Osteoblast (primary cell): ENCODE measurements at regions not wholly inside any gene's neighbourhood (a gene's known extent, or its start where the extent isn't known, plus 50 kb on each side); places are given as distances from the start of the nearest gene placed in this dataset.

Source experiments
- DNase-seq: peaks from one replicate; pipeline ENCODE4 v3.0.0; 2011; ENCODE audit warnings: low spot score, mixed read lengths; ENCODE audit not compliant: insufficient read length; ENCODE audit errors: missing footprints
- H2AFZ ChIP-seq: 2 replicates; pipeline ENCODE4 v1.6.0; 2011; ENCODE audit warnings: mild to moderate bottlenecking, low read length
- H3K27ac ChIP-seq: 2 replicates; pipeline ENCODE4 v1.5.1; 2011; ENCODE audit warnings: mild to moderate bottlenecking, low read depth, low read length, moderate library complexity
- H3K27me3 ChIP-seq: 2 replicates; pipeline ENCODE4 v1.6.0; 2012; ENCODE audit warnings: mild to moderate bottlenecking, control low read depth, inconsistent platforms, low read length, moderate library complexity; ENCODE audit not compliant: insufficient read depth
- H3K36me3 ChIP-seq: 2 replicates; pipeline ENCODE4 v1.5.1; 2011; ENCODE audit warnings: mild to moderate bottlenecking, low read length, control low read depth, moderate library complexity; ENCODE audit not compliant: insufficient read depth
- H3K4me1 ChIP-seq: 2 replicates; pipeline ENCODE4 v1.5.1; 2011; ENCODE audit warnings: mild to moderate bottlenecking, low read length, control low read depth, moderate library complexity; ENCODE audit not compliant: insufficient read depth
- H3K4me2 ChIP-seq: 2 replicates; pipeline ENCODE4 v1.6.0; 2011; ENCODE audit warnings: mild to moderate bottlenecking, low read length; ENCODE audit not compliant: insufficient read depth
- H3K4me3 ChIP-seq: fragments of 200-600 bp; sonication (generic); 3 replicates; pipeline ENCODE4 v1.5.1; 2012; ENCODE audit warnings: mild to moderate bottlenecking, low read length, inconsistent platforms; ENCODE audit not compliant: insufficient read depth
- H3K79me2 ChIP-seq: 2 replicates; pipeline ENCODE4 v1.6.0; 2012; ENCODE audit warnings: mild to moderate bottlenecking, low read length, control low read depth, inconsistent platforms; ENCODE audit not compliant: insufficient read depth
- H3K9me3 ChIP-seq: 2 replicates; pipeline ENCODE4 v1.5.1; 2011; ENCODE audit warnings: low read depth, low read length, control low read depth
- H4K20me1 ChIP-seq: 2 replicates; pipeline ENCODE4 v1.6.0; 2012; ENCODE audit warnings: mild to moderate bottlenecking, low read length, control low read depth; ENCODE audit not compliant: insufficient read depth
- CTCF ChIP-seq: IDR thresholded peaks from 2 replicates; pipeline ENCODE4 v1.5.1; 2011; ENCODE audit warnings: mild to moderate bottlenecking, low read depth, low read length, moderate library complexity; ENCODE audit errors: extremely low read depth

DNA sequence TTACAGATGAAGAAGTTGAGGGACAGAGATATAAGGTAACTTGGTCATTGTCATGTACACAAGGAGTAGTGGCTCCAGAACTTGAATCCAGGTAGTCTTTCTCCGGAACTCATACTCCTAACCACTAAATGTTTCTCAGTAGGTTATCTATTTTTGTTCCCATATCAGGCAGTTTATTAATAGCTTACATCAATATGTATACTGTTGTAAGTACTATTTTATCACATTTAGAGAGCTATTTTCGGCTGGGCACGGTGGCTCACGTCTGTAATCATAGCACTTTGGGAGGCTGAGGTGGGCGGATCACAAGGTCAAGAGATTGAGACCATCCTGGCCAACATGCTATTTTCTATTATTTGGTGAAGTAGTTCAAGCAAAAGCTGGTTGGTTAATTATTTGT, 415.6 kb upstream of the FBXO33 start:
- Histone ChIP-seq H3K9me3 (no peaks in the 10 kb centered on the region), H3K27me3 (no peaks in the 10 kb centered on the region), H3K4me3 (no peak overlapping the region), H3K27ac (no peak overlapping the region), H3K4me1 (no peaks in the 10 kb centered on the region), H4K20me1 (no peaks in the 10 kb centered on the region), H3K36me3 (no peaks in the 10 kb centered on the region), H3K4me2 (no peak overlapping the region), H3K79me2 (no peaks in the 10 kb centered on the region), H2AFZ (no peak overlapping the region)
- no peak for TF ChIP-seq CTCF
- DNase-seq, result no peak

GRCh38 chr14:39847194-39847593, 415.0 kb upstream of the FBXO33 start:
- no peaks in the 10 kb centered on the region for H3K9me3 ChIP-seq
- no peaks in the 10 kb centered on the region for H4K20me1 ChIP-seq
- H3K27ac ChIP-seq, result no peak overlapping the region
- H3K4me1 ChIP-seq, result no peaks in the 10 kb centered on the region
- DNase-seq, result no peak
- no peak overlapping the region for H2AFZ ChIP-seq
- no peak overlapping the region for H3K4me2 ChIP-seq
- TF ChIP-seq CTCF, result no peak
- H3K36me3 ChIP-seq, result no peaks in the 10 kb centered on the region
- no peak overlapping the region for H3K4me3 ChIP-seq
- H3K79me2 ChIP-seq, result no peaks in the 10 kb centered on the region
- H3K27me3 ChIP-seq, result no peaks in the 10 kb centered on the region

DNA sequence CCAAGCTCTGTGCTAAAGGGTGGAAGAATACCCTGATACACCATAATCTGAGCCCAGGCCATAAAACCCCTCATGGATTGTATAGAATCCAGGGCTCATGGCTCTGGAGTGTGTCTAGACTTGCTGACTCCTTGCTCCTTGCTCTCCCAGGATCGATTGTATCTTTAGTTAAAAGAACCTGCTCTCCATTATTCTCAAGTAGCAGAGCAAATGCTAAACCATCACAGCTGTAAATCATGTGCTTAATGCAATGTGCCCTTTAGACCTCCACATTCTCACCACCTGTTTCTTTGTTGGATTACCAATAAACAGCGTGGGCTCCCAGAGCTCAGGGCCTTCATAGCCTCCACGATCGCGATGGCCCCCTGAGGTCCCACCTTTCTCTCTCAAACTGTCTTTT, 411.6 kb upstream of the FBXO33 start:
- Histone ChIP-seq H2AFZ (no peak overlapping the region), H4K20me1 (no peaks in the 10 kb centered on the region), H3K27ac (no peak overlapping the region), H3K36me3 (no peaks in the 10 kb centered on the region), H3K4me2 (no peak overlapping the region), H3K79me2 (no peaks in the 10 kb centered on the region), H3K9me3 (no peaks in the 10 kb centered on the region), H3K27me3 (no peaks in the 10 kb centered on the region), H3K4me3 (no peak overlapping the region), H3K4me1 (no peaks in the 10 kb centered on the region)
- no peak for DNase-seq
- no peak for TF ChIP-seq CTCF

DNA sequence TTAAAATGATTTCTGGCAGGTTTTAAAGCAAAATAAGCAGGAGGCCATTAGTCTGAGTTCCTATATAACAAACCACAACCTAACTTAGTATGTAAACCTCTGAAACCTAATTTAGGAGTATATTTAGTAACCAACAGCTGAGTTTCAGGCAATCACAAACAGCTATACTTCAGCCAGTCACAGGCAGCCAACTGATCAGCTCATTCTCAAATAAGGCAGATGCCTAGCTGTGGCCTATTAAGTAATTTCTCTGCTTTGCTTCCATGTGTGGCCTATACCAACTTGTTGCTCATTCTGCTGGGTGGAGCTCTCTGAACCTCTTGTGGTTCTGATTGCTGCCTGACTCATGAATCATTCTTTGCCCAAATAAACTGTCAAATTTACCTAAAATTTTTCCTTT, 408.9 kb upstream of the FBXO33 start:
- no peak overlapping the region for H3K4me3 ChIP-seq
- H3K27me3 ChIP-seq, result no peaks in the 10 kb centered on the region
- no peaks in the 10 kb centered on the region for H3K79me2 ChIP-seq
- H3K4me1 ChIP-seq, result no peaks in the 10 kb centered on the region
- DNase-seq, result peak; percentile 43
- H4K20me1 ChIP-seq, result no peaks in the 10 kb centered on the region
- TF ChIP-seq CTCF, result no peak
- H3K4me2 ChIP-seq, result no peak overlapping the region
- H2AFZ ChIP-seq, result no peak overlapping the region
- no peak overlapping the region for H3K27ac ChIP-seq
- H3K9me3 ChIP-seq, result peaks cover 2% of the 10 kb centered on the region
- H3K36me3 ChIP-seq, result no peaks in the 10 kb centered on the region
